PFSK-1 (cell line): ENCODE measurements at regions not wholly inside any gene's neighbourhood (a gene's known extent, or its start where the extent isn't known, plus 50 kb on each side); places are given as distances from the start of the nearest gene placed in this dataset.

Experiments used
- FOXP2 ChIP-seq: optimal IDR thresholded peaks from 2 replicates; pipeline ENCODE3; 2011; ENCODE audit warnings: borderline replicate concordance, control low read depth, inconsistent platforms; ENCODE audit not compliant: insufficient read depth; ENCODE audit errors: extremely low read length, extremely low read depth
- POLR2AphosphoS5 ChIP-seq: IDR thresholded peaks from 2 replicates; pipeline ENCODE4 v1.6.1; 2012; ENCODE audit warnings: low read depth, mild to moderate bottlenecking, control low read depth, low read length, moderate library complexity
- REST ChIP-seq, 2 experiments: IDR thresholded peaks; 2 replicates each; pipeline versions ENCODE4 v1.6.1 to v1.8.0; 2011 to 2012; ENCODE audit warnings: low read depth in 2 of 2, low read length in 2 of 2, control low read depth in 1 of 2, inconsistent platforms in 1 of 2, mild to moderate bottlenecking in 1 of 2, moderate library complexity in 1 of 2; ENCODE audit not compliant: insufficient read depth in 1 of 2
- SIN3A ChIP-seq: IDR thresholded peaks from 2 replicates; pipeline ENCODE4 v1.6.1; 2012; ENCODE audit warnings: mild to moderate bottlenecking, low read length, moderate library complexity, borderline replicate concordance; ENCODE audit not compliant: insufficient read depth
- TAF1 ChIP-seq: IDR thresholded peaks from 2 replicates; pipeline ENCODE4 v1.6.1; 2012; ENCODE audit warnings: low read length, control low read depth, borderline replicate concordance; ENCODE audit not compliant: insufficient read depth

- TF ChIP-seq TAF1 (no peak), POLR2AphosphoS5 (no peak)
Measured at GRCh38 chr6:168913866-168914469, 339.7 kb downstream of the THBS2 start.

GRCh38 chr6:168909288-168909687, 344.4 kb downstream of the THBS2 start:
- TF ChIP-seq REST (IDR thresholded peaks at IDR 0.05; ENCODE audit: insufficient read depth in 1 of 2, low read depth in 2 of 2, low read length in 2 of 2) (no peak), SIN3A (no peak), FOXP2 (no peak), TAF1 (no peak), POLR2AphosphoS5 (no peak)

- TF ChIP-seq REST (IDR thresholded peaks at IDR 0.05; ENCODE audit: insufficient read depth in 1 of 2, low read depth in 2 of 2, low read length in 2 of 2) (no peak), SIN3A (no peak), POLR2AphosphoS5 (no peak), TAF1 (no peak), FOXP2 (no peak)
Measured at GRCh38 chr6:168908887-168909286, 344.8 kb downstream of the THBS2 start.

GRCh38 chr6:168908166-168908565, 345.5 kb downstream of the THBS2 start:
- TF ChIP-seq REST (IDR thresholded peaks at IDR 0.05; ENCODE audit: insufficient read depth in 1 of 2, low read depth in 2 of 2, low read length in 2 of 2): no peak
- no peak for TF ChIP-seq SIN3A
- no peak for TF ChIP-seq FOXP2
- no peak for TF ChIP-seq POLR2AphosphoS5
- no peak for TF ChIP-seq TAF1

- no peak for TF ChIP-seq REST (IDR thresholded peaks at IDR 0.05; ENCODE audit: insufficient read depth in 1 of 2, low read depth in 2 of 2, low read length in 2 of 2)
- no peak for TF ChIP-seq FOXP2
- TF ChIP-seq TAF1: no peak
- no peak for TF ChIP-seq POLR2AphosphoS5
- TF ChIP-seq SIN3A: no peak
Measured at GRCh38 chr6:168906391-168906790, 347.3 kb downstream of the THBS2 start.
